ENCODE measurements at regions not wholly inside any gene's neighbourhood (a gene's known extent, or its start where the extent isn't known, plus 50 kb on each side); places are given as distances from the start of the nearest gene placed in this dataset.

- TF ChIP-seq EP300 (IDR thresholded peaks at IDR 0.05) (no peak), CTCF (IDR thresholded peaks at IDR 0.05) (no peak), POLR2A (IDR thresholded peaks at IDR 0.05) (no peak)
Measured at GRCh38 chr12:40587970-40588369, 104.3 kb upstream of the CNTN1 start.

Data from stomach (tissue), 4 donors.